H1 (cell line): ENCODE measurements at regions not wholly inside any gene's neighbourhood (a gene's known extent, or its start where the extent isn't known, plus 50 kb on each side); places are given as distances from the start of the nearest gene placed in this dataset.

ENCODE experiments used
- ATF2 ChIP-seq: IDR thresholded peaks from 2 replicates; pipeline ENCODE4 v1.6.1; 2012; ENCODE audit warnings: low read length, inconsistent platforms
- MAFK ChIP-seq: IDR thresholded peaks from 2 replicates; pipeline ENCODE4 v1.6.1; 2012; ENCODE audit warnings: low read depth, mild to moderate bottlenecking, improper control_type of control experiment, low read length
- RAD21 ChIP-seq, 2 experiments: IDR thresholded peaks in 1 of 2; conservative IDR thresholded peaks in 1 of 2; 2 replicates each; pipeline ENCODE4 v1.6.1; 2011; ENCODE audit warnings: low read depth in 2 of 2, low read length in 2 of 2, improper control_type of control experiment in 1 of 2, inconsistent platforms in 1 of 2, mild to moderate bottlenecking in 1 of 2, moderate library complexity in 1 of 2
- RFX5 ChIP-seq: IDR thresholded peaks from 2 replicates; pipeline ENCODE4 v1.6.1; 2011; ENCODE audit warnings: low read depth, low read length, improper control_type of control experiment, borderline replicate concordance
- SAP30 ChIP-seq: fragments of 300-600 bp; sonication (generic); IDR thresholded peaks from 2 replicates; pipeline ENCODE4 v1.7.1; 2012; ENCODE audit warnings: low read length, moderate library complexity, mild to moderate bottlenecking, inconsistent platforms; ENCODE audit not compliant: insufficient read depth, insufficient replicate concordance
- SP2 ChIP-seq: IDR thresholded peaks from 2 replicates; pipeline ENCODE4 v1.6.1; 2012; ENCODE audit warnings: mild to moderate bottlenecking, low read length, inconsistent platforms
- TCF12 ChIP-seq: IDR thresholded peaks from 2 replicates; pipeline ENCODE4 v1.6.1; 2011; ENCODE audit warnings: low read depth, mild to moderate bottlenecking, low read length
- TF ChIP-seq, protein P1 (sequence below): fragments of 300-600 bp; sonication (generic); IDR thresholded peaks from 2 replicates; pipeline ENCODE4 v1.7.1; 2012; ENCODE audit warnings: low read length, moderate library complexity, mild to moderate bottlenecking, inconsistent platforms; ENCODE audit not compliant: insufficient replicate concordance
- TF ChIP-seq, protein P2 (sequence below): IDR thresholded peaks from 2 replicates; pipeline ENCODE4 v1.6.1; 2012; ENCODE audit warnings: inconsistent platforms

- TF ChIP-seq, protein P1, sequence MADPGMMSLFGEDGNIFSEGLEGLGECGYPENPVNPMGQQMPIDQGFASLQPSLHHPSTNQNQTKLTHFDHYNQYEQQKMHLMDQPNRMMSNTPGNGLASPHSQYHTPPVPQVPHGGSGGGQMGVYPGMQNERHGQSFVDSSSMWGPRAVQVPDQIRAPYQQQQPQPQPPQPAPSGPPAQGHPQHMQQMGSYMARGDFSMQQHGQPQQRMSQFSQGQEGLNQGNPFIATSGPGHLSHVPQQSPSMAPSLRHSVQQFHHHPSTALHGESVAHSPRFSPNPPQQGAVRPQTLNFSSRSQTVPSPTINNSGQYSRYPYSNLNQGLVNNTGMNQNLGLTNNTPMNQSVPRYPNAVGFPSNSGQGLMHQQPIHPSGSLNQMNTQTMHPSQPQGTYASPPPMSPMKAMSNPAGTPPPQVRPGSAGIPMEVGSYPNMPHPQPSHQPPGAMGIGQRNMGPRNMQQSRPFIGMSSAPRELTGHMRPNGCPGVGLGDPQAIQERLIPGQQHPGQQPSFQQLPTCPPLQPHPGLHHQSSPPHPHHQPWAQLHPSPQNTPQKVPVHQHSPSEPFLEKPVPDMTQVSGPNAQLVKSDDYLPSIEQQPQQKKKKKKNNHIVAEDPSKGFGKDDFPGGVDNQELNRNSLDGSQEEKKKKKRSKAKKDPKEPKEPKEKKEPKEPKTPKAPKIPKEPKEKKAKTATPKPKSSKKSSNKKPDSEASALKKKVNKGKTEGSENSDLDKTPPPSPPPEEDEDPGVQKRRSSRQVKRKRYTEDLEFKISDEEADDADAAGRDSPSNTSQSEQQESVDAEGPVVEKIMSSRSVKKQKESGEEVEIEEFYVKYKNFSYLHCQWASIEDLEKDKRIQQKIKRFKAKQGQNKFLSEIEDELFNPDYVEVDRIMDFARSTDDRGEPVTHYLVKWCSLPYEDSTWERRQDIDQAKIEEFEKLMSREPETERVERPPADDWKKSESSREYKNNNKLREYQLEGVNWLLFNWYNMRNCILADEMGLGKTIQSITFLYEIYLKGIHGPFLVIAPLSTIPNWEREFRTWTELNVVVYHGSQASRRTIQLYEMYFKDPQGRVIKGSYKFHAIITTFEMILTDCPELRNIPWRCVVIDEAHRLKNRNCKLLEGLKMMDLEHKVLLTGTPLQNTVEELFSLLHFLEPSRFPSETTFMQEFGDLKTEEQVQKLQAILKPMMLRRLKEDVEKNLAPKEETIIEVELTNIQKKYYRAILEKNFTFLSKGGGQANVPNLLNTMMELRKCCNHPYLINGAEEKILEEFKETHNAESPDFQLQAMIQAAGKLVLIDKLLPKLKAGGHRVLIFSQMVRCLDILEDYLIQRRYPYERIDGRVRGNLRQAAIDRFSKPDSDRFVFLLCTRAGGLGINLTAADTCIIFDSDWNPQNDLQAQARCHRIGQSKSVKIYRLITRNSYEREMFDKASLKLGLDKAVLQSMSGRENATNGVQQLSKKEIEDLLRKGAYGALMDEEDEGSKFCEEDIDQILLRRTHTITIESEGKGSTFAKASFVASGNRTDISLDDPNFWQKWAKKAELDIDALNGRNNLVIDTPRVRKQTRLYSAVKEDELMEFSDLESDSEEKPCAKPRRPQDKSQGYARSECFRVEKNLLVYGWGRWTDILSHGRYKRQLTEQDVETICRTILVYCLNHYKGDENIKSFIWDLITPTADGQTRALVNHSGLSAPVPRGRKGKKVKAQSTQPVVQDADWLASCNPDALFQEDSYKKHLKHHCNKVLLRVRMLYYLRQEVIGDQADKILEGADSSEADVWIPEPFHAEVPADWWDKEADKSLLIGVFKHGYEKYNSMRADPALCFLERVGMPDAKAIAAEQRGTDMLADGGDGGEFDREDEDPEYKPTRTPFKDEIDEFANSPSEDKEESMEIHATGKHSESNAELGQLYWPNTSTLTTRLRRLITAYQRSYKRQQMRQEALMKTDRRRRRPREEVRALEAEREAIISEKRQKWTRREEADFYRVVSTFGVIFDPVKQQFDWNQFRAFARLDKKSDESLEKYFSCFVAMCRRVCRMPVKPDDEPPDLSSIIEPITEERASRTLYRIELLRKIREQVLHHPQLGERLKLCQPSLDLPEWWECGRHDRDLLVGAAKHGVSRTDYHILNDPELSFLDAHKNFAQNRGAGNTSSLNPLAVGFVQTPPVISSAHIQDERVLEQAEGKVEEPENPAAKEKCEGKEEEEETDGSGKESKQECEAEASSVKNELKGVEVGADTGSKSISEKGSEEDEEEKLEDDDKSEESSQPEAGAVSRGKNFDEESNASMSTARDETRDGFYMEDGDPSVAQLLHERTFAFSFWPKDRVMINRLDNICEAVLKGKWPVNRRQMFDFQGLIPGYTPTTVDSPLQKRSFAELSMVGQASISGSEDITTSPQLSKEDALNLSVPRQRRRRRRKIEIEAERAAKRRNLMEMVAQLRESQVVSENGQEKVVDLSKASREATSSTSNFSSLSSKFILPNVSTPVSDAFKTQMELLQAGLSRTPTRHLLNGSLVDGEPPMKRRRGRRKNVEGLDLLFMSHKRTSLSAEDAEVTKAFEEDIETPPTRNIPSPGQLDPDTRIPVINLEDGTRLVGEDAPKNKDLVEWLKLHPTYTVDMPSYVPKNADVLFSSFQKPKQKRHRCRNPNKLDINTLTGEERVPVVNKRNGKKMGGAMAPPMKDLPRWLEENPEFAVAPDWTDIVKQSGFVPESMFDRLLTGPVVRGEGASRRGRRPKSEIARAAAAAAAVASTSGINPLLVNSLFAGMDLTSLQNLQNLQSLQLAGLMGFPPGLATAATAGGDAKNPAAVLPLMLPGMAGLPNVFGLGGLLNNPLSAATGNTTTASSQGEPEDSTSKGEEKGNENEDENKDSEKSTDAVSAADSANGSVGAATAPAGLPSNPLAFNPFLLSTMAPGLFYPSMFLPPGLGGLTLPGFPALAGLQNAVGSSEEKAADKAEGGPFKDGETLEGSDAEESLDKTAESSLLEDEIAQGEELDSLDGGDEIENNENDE: no peak
- TF ChIP-seq SP2: no peak
- TF ChIP-seq TCF12: no peak
- TF ChIP-seq, protein P2, sequence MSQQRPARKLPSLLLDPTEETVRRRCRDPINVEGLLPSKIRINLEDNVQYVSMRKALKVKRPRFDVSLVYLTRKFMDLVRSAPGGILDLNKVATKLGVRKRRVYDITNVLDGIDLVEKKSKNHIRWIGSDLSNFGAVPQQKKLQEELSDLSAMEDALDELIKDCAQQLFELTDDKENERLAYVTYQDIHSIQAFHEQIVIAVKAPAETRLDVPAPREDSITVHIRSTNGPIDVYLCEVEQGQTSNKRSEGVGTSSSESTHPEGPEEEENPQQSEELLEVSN: no peak
- TF ChIP-seq RAD21 (IDR thresholded peaks at IDR 0.05 in 1 of 2, conservative IDR thresholded peaks at IDR 0.05 in 1 of 2; ENCODE audit: low read depth in 2 of 2, low read length in 2 of 2): no peak
- no peak for TF ChIP-seq RFX5
- no peak for TF ChIP-seq MAFK
- TF ChIP-seq SAP30: no peak
- TF ChIP-seq ATF2: no peak
- TF ChIP-seq, all 59 proteins: peak for 0
Measured at GRCh38 chr5:166722939-166723338, 1568.5 kb upstream of the WWC1 start (continued).
